HFF-Myc (cell line): ENCODE measurements at regions not wholly inside any gene's neighbourhood (a gene's known extent, or its start where the extent isn't known, plus 50 kb on each side); places are given as distances from the start of the nearest gene placed in this dataset.

Source experiments
- DNase-seq: peaks from one replicate; pipeline ENCODE4 v3.0.0-alpha.2; 2011; ENCODE audit warnings: low read depth; ENCODE audit errors: extremely low read depth
- H3K4me3 ChIP-seq: replicated peaks from 2 replicates; pipeline ENCODE4 v1.5.1; 2011; ENCODE audit warnings: low read depth, mild to moderate bottlenecking, control low read depth, low read length
- TF ChIP-seq, protein P1 (sequence below): IDR thresholded peaks from 2 replicates; pipeline ENCODE4 v1.5.1; 2012; ENCODE audit warnings: mild to moderate bottlenecking, low read depth, low read length, control low read depth; ENCODE audit errors: missing control alignments

DNA sequence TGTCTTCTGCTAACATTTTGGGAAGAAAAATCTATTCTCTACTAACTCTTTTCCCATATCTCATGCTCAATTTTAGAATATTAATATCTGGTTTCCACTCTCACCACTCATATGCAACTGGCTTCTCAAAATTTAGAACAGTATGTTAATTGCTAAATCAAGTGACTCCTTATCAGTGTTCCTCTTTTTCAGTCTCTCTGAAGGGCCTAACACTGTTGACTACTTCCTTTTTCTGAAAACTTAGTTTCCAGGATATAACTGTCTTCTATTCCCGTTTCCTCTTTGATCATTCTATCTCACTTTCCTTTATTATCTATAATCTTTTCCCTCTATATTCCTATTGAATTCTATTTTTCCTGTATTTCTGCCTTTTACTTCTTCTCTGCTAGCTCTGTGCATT lies 1717.2 kb upstream of the C9orf72 start:
- TF ChIP-seq, protein P1, sequence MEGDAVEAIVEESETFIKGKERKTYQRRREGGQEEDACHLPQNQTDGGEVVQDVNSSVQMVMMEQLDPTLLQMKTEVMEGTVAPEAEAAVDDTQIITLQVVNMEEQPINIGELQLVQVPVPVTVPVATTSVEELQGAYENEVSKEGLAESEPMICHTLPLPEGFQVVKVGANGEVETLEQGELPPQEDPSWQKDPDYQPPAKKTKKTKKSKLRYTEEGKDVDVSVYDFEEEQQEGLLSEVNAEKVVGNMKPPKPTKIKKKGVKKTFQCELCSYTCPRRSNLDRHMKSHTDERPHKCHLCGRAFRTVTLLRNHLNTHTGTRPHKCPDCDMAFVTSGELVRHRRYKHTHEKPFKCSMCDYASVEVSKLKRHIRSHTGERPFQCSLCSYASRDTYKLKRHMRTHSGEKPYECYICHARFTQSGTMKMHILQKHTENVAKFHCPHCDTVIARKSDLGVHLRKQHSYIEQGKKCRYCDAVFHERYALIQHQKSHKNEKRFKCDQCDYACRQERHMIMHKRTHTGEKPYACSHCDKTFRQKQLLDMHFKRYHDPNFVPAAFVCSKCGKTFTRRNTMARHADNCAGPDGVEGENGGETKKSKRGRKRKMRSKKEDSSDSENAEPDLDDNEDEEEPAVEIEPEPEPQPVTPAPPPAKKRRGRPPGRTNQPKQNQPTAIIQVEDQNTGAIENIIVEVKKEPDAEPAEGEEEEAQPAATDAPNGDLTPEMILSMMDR, result no peak
- no peak overlapping the region for H3K4me3 ChIP-seq
- DNase-seq, result no peak

DNA sequence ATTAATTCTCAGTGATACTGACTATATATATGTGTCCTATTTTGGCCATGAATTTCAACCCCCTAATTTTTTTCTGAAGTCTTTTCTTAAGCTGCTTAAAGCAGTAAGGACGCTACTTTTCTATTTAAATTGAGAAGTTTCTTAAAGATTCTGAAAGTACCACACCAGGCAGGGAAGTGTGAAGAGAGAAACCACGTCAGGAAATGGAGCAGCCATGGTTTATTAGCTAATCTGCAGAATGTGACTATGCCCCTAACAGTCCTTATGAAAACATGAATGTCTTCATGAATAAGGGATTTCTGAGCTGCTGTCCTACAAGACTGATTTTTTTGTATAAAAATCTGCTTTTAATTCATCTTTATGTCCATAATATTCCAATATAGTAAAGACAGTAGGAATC lies 1724.3 kb upstream of the C9orf72 start:
- no peak overlapping the region for H3K4me3 ChIP-seq
- no peak for DNase-seq
- TF ChIP-seq, protein P1, result no peak

DNA sequence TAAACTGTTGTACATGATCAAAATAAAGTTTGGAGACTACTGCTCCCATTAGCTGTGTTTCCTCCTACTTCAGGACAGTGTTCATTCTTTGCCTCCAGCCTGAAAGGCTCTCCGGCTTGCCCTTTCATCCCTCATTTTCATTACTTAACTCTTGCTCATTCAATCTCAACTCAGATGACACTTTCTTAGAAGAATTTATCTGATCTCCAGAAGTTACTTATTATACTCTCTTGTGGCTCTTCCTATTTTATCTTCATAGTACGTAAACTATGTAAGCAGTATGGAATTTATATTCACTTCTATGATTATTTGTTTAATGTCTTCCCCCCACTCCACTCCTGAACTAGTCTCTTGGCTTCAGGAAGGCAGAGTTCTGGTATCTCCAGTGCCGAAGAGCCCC lies 1737.9 kb upstream of the C9orf72 start:
- no peak for DNase-seq
- TF ChIP-seq, protein P1, result no peak
- H3K4me3 ChIP-seq, result no peak overlapping the region

DNA sequence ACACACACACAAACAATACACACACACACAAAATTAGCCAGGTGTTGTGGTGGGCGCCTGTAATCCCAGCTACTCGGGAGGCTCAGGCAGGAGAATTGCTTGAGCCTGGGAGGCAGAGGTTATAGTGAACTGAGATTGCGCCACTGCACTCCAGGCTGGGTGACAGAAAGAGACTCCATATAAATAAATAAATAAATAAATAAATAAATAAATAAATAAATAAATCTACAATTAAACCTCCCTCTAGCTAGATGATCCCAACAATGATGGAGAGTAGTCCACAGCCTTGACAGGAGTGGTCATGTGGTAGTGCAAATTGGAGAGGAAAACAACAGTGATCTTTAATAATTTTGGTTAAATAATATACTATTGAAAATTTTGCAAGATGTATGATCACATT lies 1739.0 kb upstream of the C9orf72 start:
- DNase-seq, result no peak
- H3K4me3 ChIP-seq, result no peak overlapping the region
- TF ChIP-seq, protein P1, result no peak

DNA sequence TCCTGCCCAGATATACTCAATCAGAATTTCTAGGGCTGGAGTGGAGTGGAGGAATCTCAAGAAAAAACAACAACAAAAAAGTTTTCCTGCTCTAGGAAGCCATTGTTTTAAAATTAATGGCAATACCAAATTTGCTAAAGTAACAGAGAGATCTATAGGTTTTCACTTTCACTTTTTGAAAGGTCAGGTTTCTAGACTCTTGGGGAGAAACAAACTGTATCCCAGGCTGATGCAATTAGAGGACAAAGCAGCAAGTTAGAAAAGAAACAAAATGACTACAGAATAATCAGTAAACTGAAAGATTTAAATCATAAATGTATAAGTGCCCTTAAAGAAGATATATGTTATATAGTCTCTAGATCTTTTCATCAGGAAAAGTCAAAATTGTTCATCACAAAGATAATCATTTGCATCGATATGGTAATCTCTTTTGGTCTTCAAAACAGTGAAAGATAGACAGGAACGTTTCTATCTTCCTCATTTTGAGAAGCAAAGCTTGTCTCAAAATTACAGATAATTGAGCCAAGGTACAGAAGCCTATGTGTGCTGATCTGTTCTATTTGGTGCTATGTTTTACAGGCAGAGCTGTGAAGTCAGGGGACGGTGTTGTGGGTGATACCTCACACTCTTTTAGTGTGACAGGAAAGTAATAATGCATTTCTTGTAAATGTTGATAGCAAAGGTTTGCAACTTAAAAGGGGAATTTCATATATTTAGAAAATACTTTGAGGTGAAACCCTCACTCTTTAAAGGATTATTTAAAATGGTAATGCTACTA lies 1746.6 kb upstream of the C9orf72 start:
- TF ChIP-seq, protein P1, result no peak
- DNase-seq, result no peak
- H3K4me3 ChIP-seq, result no peak overlapping the region

DNA sequence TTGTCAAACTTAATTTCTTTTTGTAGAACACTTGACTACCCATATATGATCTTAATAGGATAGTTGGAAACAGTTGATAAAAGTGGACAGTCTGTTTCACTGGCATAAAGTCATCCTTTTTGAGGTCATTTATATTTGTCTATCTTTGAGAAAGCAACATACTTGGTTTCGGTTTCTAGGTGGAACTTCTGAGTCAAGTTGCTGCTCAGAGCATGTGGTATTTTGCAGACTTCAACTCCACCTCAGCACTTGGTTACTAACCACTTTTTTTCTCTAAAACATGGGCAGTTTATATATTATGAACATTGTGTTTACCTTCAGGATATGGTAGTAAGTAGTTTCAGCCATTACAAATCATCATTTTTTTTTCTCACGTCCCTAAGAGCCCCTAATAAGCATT lies 1749.0 kb upstream of the C9orf72 start:
- TF ChIP-seq, protein P1, result no peak
- DNase-seq, result no peak
- H3K4me3 ChIP-seq, result no peak overlapping the region

DNA sequence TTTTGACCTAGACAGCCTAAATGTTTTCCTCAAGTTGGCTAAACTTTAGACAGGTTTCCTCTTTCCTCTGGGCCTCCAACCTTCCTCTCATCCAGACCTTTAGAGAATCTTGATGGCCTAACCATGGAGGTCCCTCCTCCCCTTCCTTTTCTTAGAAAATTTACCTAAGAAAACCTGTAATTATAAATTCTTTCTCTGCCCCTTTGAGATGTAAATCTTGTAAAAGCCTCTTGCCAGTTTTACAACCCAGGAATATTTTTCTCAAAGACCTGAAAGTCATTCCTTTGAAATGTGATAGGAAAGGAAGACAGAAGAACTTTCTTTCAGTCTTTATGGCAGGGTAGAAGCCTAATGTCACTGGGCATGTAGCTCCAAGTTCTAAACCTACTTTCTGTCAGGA lies 1752.6 kb upstream of the C9orf72 start:
- H3K4me3 ChIP-seq, result no peak overlapping the region
- no peak for DNase-seq
- TF ChIP-seq, protein P1, result no peak
